LNCaP clone FGC (cell line): ENCODE measurements at regions not wholly inside any gene's neighbourhood (a gene's known extent, or its start where the extent isn't known, plus 50 kb on each side); places are given as distances from the start of the nearest gene placed in this dataset.
"Not testable (repeated sequence)": the region's sequence is repeated elsewhere in the genome, so short reads cannot be mapped to it uniquely, and the experiment has no call there.

Experiments
- DNase-seq: peaks from one replicate; pipeline ENCODE4 v3.0.0-alpha.2; 2011; ENCODE audit warnings: low read depth
- H3K4me3 ChIP-seq: 2 replicates; pipeline ENCODE4 v1.5.1; 2011; ENCODE audit warnings: mild to moderate bottlenecking, low read depth, low read length, control low read depth
- CTCF ChIP-seq: IDR thresholded peaks from 2 replicates; pipeline ENCODE4 v1.5.1; 2012; ENCODE audit warnings: mild to moderate bottlenecking; ENCODE audit not compliant: control insufficient read depth, insufficient read depth; ENCODE audit errors: extremely low read depth

GRCh38 chrX:46180258-46180687 lies 364.9 kb downstream of the ZNF674 start:
- H3K4me3 ChIP-seq = no peak overlapping the region
- DNase-seq = no peak
- no peak for TF ChIP-seq CTCF

- no peak overlapping the region for H3K4me3 ChIP-seq
- TF ChIP-seq CTCF = no peak
- no peak for DNase-seq
Measured at GRCh38 chrX:46179748-46180147, 365.5 kb downstream of the ZNF674 start.

GRCh38 chrX:46178763-46179162 lies 366.5 kb downstream of the ZNF674 start:
- no peak overlapping the region for H3K4me3 ChIP-seq
- TF ChIP-seq CTCF = no peak

GRCh38 chrX:46173159-46173558 lies 372.1 kb downstream of the ZNF674 start:
- no peak for TF ChIP-seq CTCF
- no peak overlapping the region for H3K4me3 ChIP-seq
- DNase-seq = no peak

More at GRCh38 chrX:46178763-46179162, 366.5 kb downstream of the ZNF674 start:
- no peak for DNase-seq

GRCh38 chrX:46171457-46171856 lies 373.8 kb downstream of the ZNF674 start:
- not testable (repeated sequence) for H3K4me3 ChIP-seq, DNase-seq

GRCh38 chrX:46169808-46170207 lies 375.4 kb downstream of the ZNF674 start:
- no peak for TF ChIP-seq CTCF
- no peak for DNase-seq
- H3K4me3 ChIP-seq = no peak overlapping the region

- no peak overlapping the region for H3K4me3 ChIP-seq
- no peak for DNase-seq
- no peak for TF ChIP-seq CTCF
Measured at GRCh38 chrX:46168254-46168653, 377.0 kb downstream of the ZNF674 start.
